ENCODE measurements at regions not wholly inside any gene's neighbourhood (a gene's known extent, or its start where the extent isn't known, plus 50 kb on each side); places are given as distances from the start of the nearest gene placed in this dataset.

- TF ChIP-seq CTCF (IDR thresholded peaks at IDR 0.05; ENCODE audit: low read length): no peak
- no peak for TF ChIP-seq EZH2 (IDR thresholded peaks at IDR 0.05; ENCODE audit: borderline replicate concordance, low read length)
These were observed 241.9 kb upstream of the NWD2 start for GRCh38 chr4:37002625-37003024.

All from OCI-LY1 (cell line).